Globus pallidus (tissue), 1 donor: ENCODE measurements at regions not wholly inside any gene's neighbourhood (a gene's known extent, or its start where the extent isn't known, plus 50 kb on each side); places are given as distances from the start of the nearest gene placed in this dataset.

ENCODE experiments used
- DNase-seq: peaks from one replicate; pipeline ENCODE4 v3.0.0-alpha.2; 2015; ENCODE audit warnings: low spot score

DNA sequence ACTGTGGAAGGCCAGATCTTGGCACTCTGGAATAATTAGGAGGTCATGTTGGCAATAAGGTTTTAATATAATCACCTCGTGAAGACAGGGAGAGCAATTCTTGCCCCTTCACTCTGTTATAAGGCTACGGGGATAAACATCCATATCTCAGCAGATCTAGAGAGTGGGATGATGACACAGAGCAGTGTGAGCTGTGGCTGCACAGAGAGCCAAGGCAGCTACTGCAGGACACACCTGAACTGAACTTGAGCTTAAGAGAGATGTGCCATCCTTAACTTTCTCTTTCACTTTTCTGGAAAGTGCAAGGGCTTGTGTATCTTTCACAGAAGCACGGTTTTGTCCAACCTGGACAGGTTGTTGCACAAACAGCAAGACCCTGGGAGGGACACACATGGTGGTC lies 174.7 kb downstream of the GATA3 start:
- no peak for DNase-seq

DNA sequence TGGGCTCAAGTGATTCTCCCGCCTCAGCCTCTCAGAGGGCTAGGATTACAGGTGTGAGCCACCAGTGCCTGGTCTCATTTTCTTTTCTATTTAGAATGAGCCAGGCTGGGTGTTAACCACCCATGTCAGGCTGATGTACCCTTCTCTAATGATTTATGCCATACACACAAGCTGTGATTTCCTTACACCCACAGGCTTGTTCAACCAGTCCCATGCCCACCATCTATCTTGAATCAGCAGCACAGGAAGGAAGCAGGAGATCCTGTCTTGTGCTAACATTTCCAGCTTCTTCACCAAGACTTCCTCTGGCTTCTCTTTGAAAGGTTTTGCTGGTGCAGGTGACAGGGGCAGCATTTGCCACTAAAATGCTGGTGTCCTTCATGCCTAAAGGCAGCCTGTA lies 176.4 kb downstream of the GATA3 start:
- no peak for DNase-seq

DNA sequence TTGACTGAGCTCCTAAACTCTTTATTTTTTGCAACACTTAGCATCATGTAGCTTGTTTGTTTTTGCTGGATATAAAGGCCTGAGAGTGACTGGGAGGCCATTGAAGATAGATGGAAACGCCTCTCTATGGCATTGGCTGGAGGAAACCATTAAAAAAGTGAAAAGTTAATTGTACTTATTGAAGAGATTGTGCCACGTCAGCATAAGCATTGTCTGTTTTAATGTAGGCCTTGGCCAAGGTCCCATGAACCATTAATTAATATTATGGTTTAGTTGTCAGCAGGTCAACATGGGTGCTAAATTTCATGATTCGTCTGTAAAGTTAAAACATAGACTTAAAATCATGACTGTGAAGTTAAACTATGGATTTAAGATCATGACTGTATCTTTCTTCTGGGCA lies 178.6 kb downstream of the GATA3 start:
- no peak for DNase-seq

DNA sequence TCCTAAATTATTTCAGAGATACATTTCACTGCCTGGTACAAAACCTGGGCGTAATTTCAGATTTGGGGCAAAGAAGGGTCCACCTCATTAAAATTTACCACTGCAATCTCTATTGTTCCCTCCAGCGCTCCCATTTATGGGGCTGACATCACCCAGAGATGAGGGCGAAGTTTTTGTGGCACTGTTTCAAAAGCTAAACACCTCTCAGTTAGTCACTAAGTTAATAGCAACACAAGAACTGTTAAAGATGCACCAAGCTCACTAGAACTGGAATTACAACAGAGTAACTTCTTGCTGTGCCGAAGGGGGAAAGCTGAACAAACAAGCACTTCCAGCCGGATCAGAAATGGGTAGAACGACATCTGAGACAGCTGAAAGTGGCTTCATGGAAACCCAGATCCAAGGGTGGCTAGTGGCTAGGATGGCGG lies 179.4 kb downstream of the GATA3 start:
- DNase-seq, result no peak

DNA sequence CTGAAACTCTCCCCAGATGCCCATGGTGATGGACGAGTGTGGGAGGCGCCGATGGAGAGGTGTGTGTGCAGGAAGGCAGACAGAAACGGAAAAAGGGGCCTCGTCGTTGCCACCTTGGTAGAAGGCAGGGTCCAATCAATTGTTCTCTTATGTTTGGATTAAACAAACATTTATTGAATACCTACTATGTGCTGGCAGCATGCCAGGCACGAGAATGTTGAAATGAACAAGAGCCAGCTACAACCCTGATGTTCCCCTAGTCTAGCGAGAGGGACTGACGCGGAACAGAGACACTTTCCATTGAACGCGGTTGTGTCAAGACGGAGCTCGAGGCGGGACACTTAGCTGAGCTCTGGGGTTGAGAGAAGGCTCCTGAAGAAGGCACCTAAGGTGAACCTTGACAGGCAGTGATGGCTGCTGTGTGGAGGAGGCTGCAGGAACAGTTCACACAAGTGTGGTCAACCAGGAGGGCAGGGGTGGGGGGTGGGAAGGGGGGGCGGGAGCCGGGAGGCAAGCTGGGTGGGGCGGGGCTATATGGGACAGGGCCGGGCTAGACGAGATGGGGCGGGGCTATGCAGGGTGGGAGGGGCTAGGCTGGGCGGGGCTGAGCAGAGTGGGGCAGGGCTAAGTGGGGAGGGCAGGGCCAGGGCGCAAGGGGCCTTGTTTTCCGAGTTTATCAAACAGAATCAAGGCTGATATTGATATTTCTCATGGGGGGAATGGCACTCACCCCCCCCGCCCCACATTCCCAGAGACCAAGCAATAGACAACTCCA lies 181.0 kb downstream of the GATA3 start:
- DNase-seq, result no peak

DNA sequence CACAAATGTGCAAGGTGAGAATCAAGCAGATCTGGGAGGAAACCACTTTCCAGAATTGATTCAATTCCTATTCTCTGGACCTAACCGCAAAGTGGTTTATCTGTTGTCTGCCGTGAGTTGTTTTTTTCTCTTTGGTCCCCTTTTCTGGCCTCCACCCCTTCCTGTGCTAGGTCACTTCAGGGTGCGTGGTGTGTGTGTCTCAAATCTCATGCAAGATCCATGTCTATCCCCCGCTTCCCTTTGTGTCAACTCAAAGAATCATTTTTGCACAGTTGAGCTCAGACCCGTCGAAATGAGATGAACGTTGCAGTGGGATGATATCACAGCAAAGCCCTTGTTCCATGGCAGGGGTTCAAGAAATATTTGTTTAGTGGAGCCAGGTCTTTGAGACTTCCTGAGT lies 184.5 kb downstream of the GATA3 start:
- no peak for DNase-seq

DNA sequence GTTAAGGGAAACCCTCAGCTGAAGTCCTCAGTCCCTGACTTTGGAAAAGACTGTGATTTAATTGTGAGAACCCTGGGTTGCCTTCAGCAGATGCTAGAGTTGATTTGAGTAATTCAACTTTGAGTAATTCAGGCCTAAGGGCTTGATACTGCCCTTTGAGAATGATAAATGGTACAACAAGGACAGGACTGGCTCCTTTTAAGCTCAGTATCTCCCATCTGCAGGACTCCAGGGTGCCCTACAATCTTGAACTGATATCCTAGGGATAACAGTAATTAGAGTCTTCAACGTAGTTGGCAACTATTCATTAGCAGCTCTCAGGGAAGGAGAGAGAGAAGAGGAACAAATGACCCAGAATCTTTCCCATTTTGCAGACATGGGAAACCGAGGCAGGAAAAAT lies 186.4 kb downstream of the GATA3 start:
- DNase-seq, result no peak

DNA sequence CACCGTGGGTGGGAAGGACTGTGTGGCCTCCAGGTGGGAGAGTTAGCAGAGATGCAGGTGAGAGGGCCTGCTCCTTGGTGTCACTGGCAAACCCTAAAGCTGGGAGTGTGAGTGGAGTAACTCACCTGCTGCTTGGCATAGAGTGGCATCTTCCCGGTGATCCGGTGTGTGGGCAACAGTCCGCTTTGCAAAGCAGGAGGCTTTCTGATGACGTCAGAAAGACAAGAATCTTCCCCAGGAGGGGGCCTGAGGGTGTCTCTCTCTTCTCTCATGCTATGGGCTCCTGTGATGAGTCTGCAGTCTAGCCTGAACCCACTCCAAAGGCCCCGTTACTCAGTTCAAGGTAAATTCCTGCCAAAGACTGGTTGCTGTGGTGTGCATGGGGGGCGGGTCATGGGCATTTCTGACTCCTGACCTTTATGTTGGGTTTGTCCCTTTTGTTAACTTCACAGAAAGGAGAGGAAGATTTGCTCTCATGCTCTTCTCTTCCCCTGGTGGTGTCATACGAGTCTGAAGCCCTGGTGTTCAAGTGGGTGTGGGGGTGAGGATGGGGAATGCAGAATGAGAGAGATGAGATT lies 187.9 kb downstream of the GATA3 start:
- DNase-seq, result no peak

DNA sequence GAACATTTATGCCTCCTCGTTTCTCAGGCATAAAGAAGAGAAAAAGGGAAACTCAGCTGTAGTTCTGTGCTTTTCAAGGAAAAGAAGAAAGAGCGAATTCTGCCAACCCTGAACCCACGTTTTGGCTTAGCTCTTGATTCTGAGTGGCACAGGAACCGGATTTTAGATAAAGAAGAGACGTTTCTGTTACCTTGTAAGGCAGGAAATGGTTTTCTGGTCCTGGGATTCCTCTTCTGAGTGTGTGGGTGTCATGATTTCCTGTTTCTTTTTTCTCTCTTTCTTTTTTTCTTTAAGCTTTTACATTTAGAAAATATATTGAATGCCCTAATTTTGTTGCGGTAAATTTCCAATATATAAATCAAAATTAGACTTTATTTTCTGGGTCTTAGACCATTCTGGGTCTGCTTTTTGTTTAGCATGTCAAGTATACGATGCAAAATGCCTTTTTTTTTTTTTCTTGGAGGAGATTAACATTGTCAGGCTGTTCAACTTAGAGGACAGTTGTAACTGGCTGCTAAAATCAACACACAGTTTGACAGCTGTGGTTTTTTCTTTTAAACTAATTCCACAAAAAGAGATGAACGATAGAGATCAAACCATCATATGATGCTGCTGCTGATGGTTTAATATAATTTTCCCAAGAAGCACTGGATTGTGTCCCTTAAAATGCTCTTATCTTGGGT lies 190.8 kb downstream of the GATA3 start:
- no peak for DNase-seq

DNA sequence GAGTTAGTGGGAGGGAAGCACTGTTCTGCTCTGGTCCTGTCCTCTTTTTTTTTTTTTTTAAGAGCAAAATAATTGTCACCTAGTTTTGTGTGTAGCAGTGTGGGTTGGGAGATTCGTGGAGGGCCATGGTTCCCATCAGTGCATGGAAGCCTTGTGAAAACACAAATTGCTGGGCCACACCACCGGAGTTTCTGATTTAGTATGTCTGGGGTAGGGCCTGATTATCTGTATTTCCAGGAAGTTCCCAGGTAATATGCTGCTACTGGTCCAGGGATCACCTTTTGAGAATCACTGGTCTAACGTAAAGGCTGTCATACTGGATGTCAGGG lies 191.3 kb downstream of the GATA3 start:
- DNase-seq, result no peak

DNA sequence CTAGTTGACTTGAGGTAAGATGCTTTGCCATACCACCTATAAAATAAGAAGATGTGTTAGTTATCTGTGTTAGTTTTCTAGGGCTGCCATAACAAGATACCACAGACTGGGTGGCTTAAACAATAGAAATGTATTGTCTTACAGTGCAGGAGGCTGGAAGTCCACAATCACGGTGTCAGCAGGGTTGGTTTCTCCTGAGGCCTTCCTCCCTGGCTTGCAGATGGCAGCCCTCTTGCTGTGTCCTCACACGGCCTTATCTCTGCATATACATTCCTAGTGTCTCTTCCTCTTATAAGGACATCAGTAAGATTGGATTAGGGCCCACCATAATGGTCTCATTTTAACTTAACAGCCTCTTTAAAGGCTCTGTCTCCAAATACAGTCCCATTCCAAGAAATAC lies 192.1 kb downstream of the GATA3 start:
- no peak for DNase-seq

DNA sequence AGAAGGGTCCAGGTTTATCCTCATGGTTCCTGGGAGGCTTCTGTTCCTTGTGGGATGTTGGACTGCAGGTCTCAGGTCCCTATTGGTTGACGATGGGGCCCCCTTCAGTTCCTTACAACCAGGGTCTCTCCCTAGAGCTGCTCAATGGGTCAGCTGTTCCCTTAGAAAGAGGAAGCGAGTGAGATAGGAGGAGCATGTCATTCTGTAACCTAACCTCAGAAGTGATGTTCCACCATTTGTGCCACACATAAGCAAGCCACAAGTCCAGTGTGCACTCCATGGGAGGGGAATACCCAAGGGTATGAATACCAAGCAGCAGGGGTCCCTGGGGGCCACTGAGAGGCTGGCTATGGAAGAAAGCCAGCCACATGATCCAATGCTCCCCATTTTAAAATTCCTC lies 192.7 kb downstream of the GATA3 start:
- DNase-seq, result no peak

DNA sequence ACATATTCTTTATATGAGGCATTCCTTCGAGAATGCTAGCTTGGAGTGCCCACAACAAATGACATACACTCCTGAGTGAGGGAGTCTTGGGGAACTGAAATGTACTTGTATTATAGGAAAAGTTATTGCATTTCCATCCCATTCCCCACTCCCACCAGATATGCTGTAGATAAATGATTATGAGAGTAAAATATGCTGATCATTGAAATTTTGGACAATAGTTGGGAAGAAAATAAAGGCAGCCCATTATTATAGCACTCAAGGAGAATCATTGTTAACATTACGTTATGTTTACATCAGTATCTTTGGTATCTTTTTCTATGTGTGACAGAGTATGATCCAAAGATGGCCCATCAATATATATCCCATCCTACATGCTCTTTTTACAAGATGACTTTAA lies 194.4 kb downstream of the GATA3 start:
- DNase-seq, result no peak

DNA sequence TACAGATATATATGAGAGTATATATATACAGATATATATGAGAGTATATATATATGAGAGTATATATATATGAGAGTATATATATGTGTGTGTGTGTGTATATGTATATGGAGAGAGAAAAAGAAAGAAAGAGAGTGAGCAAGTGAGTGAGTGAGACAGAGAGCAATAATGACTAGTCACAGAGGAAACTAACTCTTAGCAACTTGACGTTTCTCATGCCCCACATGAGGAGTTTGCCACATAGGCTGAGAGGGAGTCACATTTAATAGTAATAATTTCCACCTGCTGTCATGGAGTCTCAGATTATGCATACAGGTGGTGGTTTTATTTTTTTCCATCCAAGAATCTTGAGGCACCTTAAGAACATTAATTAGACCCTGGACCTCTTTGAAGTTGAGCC lies 199.9 kb downstream of the GATA3 start:
- DNase-seq, result no peak

DNA sequence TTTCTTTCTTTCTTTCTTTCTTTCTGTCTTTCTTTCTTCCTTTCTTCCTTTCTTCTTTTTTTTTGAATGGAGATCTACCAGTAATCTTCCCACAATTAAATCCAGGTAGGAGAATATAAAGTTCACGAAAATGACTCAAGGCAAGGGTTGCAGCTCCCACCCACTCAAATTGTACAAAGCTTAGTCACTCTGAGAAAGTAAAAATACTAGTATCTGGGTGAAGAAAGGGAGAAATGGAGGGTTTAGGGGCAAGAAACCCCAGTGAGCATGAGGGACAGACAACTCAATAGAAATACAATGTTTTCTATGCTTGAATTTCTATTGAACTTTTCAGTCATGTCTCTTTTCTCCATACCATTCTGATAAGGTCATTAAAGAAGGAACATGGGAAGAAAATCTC lies 200.8 kb downstream of the GATA3 start:
- DNase-seq, result no peak

DNA sequence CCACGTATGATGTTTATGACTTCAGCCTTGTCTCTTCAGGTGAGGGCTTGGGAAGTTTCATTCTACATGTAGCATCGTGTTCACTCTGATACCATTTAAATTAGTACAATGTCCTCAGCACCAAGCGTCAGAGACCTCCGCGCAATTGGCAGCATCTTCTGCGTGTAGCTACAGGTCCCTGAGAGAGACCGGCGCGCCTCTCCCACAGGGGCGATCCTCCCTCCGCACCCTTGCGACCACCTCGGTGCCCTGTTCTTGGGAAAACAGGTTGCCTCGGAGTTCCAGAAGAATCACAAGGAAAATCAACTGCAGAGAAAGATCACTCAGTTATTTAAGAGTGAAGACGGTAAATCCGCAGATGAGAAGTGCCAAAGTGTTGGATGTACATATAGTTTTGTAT lies 206.2 kb downstream of the GATA3 start:
- DNase-seq, result no peak

DNA sequence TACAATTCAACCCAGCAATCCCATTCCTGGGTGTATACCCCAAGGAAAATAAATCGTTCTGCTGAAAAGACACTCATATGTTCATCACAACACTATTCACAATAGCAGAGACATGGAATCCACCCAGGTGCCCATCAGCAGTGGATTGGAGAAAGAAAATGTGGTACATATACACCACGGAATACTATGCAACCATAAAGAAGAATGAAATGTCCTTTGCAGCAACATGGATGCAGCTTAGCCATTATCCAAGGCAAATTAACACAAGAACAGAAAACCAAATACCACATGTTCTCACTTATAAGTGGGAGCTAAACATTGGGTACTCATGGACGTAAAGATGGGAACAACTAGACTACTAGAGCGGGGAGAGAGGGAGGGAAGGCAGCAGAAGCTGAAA lies 207.8 kb downstream of the GATA3 start:
- no peak for DNase-seq

DNA sequence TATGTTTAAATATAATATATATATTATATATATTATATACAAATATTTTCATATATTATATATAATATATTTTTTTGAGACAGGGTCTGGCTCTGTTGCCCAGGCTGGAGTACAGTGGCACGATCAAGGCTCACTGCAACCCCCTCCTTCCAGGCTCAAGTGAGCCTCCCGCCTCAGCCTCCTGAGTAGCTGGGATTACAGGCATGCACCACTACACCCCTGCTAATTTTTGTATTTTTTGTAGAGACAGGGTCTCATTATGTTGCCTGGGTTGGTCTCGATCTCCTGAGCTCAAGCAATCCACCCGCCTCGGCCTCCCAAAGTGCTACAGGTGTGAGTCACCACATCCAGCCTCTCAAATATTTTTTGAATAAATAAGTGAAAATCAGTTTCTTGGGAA lies 215.5 kb downstream of the GATA3 start:
- DNase-seq, result no peak

DNA sequence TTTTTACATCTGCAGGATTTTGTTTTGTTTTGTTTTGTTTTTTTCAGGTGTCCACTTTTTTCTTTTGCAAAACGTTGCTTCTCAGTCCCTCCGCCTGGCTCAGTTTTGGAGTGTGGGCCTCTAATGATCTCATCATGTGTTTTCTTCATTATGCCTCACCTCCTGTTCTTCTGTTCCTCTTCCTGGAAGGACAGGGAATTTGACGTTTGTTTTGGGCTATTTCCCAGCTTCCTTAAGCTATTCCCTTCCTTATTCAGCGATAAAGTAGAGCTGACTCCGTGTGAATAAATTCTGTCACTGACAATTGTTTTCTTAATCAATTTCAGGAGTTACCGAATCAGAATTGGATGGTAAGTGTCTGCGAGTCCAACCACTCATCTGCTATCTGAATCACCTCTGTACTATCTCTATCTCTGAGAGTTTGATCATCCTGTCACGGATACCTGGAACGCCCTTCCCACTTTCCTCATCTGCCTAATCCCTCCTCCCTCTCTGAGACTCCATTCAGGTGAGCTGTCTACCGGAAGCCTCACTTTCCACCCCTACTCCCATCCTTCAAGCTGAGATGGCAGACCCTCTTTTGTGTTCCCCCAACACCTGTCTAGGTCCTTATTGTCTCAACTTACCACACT lies 218.4 kb downstream of the GATA3 start:
- DNase-seq, result no peak

DNA sequence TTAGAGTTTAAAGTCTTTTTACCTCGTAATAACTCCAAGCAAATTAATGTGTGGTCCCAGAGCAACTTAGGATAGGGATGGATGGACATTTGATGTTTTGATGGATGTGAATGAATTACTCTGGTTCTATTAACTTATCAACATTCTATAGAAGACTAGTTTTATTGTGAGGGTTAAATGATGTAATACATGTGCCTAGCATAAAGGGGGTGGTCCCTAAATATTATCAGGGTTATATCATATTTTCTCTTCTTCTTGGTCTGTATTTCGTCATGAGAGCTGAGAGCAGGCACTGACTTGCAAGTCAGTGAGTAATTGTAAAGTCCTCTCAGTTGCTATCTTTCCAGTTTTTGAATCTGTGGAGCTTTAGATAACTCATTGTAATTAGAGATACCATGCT lies 219.3 kb downstream of the GATA3 start:
- DNase-seq, result no peak

DNA sequence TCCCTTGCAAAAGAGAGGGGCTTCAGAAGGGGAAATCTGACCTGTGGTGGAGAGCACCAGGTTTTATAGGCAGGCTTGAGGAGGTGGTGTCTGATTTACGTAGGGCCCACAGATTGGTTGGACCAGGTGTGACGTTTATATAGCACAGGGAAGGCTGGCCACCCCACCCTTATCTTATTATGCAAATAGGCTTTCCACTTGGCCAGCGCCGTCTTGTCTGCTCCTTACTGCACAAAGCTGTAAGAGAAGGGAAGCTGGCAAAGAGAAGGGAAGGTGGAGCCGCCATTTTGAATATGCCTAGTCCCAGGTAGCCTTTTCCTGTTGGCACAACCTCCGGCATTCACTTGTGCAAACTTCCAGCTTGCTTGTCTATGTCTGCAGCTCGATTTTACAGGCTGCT lies 221.4 kb downstream of the GATA3 start:
- no peak for DNase-seq

DNA sequence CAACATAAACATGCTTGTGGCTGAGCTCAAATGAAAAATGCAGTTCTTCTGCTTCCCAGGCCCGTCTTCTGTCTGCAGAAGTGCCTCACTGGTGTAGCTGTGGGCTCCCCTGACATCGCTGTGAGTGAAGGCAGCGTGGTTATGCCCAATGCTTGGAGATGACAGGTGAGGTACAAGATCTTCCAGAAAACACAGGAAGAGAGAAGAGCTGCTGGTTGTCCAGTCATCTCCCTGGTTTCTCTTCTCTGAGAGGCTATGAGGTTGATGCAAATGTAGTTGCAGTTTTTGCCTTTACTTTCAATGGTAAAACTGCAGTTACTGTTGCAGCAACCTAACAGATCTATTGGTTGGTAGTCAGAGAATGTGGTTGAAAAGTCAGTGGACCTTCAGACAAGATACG lies 223.6 kb downstream of the GATA3 start:
- DNase-seq, result no peak

DNA sequence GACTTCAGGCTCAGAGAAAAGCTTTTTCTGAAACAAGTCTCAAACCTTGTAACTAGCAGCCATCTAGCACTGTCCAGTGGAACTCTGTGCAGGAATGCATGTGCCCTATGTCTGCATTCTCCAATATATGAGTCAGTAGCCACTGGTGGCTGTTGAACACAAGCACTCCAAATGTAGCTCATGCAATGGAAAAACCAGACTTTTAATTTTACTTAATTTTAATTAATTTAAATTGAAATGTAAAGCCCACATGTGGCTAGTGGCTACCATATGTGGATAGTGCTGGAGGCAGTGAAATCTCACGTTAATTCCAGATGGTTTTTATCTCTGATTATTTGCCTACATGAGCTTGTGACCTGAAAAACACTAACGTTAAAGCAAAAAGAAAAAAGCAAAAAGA lies 225.1 kb downstream of the GATA3 start:
- DNase-seq, result no peak
